Immature natural killer cell (primary cell): ENCODE measurements at regions not wholly inside any gene's neighbourhood (a gene's known extent, or its start where the extent isn't known, plus 50 kb on each side); places are given as distances from the start of the nearest gene placed in this dataset.
"Not testable (repeated sequence)": the region's sequence is repeated elsewhere in the genome, so short reads cannot be mapped to it uniquely, and the experiment has no call there.

Experiments used
- DNase-seq, 3 donors: peaks; one replicate each; pipeline ENCODE4 v3.0.0; 2022; ENCODE audit warnings: mixed read lengths in 1 of 3
- H3K27ac Mint-ChIP-seq, 6 donors: one replicate each; pipeline ENCODE4 v1.8.0; 2020; ENCODE audit warnings: mixed read lengths in 6 of 6, mild to moderate bottlenecking in 5 of 6, inconsistent platforms in 4 of 6, moderate library complexity in 3 of 6
- H3K27me3 Mint-ChIP-seq, 3 donors: one replicate each; pipeline ENCODE4 v1.8.0; 2020 to 2021; ENCODE audit warnings: low read depth in 3 of 3, mild to moderate bottlenecking in 3 of 3, mixed read lengths in 3 of 3, moderate library complexity in 3 of 3, inconsistent platforms in 1 of 3
- H3K36me3 Mint-ChIP-seq, 3 donors: one replicate each; pipeline ENCODE4 v1.8.0; 2020; ENCODE audit warnings: mixed read lengths in 3 of 3, inconsistent platforms in 2 of 3, mild to moderate bottlenecking in 2 of 3
- H3K4me1 Mint-ChIP-seq, 2 donors: one replicate each; pipeline ENCODE4 v1.8.0; 2020; ENCODE audit warnings: inconsistent platforms in 2 of 2, mild to moderate bottlenecking in 2 of 2, mixed read lengths in 2 of 2, moderate library complexity in 1 of 2
- H3K4me3 Mint-ChIP-seq, 5 donors: one replicate each; pipeline ENCODE4 v1.8.0; 2020; ENCODE audit warnings: mild to moderate bottlenecking in 5 of 5, mixed read lengths in 5 of 5, inconsistent platforms in 3 of 5, moderate library complexity in 3 of 5
- H3K9me3 Mint-ChIP-seq, 6 donors: one replicate each; pipeline ENCODE4 v1.8.0; 2020; ENCODE audit warnings: mild to moderate bottlenecking in 6 of 6, mixed read lengths in 6 of 6, inconsistent platforms in 4 of 6, moderate library complexity in 3 of 6

- Mint-ChIP-seq H3K4me3 (no peak overlapping the region), H3K27ac (no peak overlapping the region), H3K27me3 (no peaks in the 10 kb centered on the region), H3K4me1 (no peaks in the 10 kb centered on the region), H3K9me3 (peaks cover 3 to 27% (median 7%) of the 10 kb centered on the region in 6 donors), H3K36me3 (no peaks in the 10 kb centered on the region)
- no peak for DNase-seq
These were observed 88.7 kb upstream of the GRIK1 start for GRCh38 chr21:30028537-30028936.

- peaks cover 2 to 23% (median 7%) of the 10 kb centered on the region in 6 donors for H3K9me3 Mint-ChIP-seq
- H3K36me3 Mint-ChIP-seq = no peaks in the 10 kb centered on the region
- H3K4me3 Mint-ChIP-seq = no peak overlapping the region
- no peaks in the 10 kb centered on the region for H3K4me1 Mint-ChIP-seq
- H3K27me3 Mint-ChIP-seq = no peaks in the 10 kb centered on the region
- no peak overlapping the region for H3K27ac Mint-ChIP-seq
- DNase-seq = no peak
These were observed 88.2 kb upstream of the GRIK1 start for GRCh38 chr21:30027986-30028385.

GRCh38 chr21:30023056-30023455, 83.3 kb upstream of the GRIK1 start:
- H3K4me3 Mint-ChIP-seq, H3K27ac Mint-ChIP-seq, H3K36me3 Mint-ChIP-seq, DNase-seq, H3K4me1 Mint-ChIP-seq, H3K27me3 Mint-ChIP-seq: not testable (repeated sequence)
- H3K9me3 Mint-ChIP-seq = peaks cover 3 to 35% (median 14%) of the 10 kb centered on the region in 6 donors

GRCh38 chr21:30014886-30015285, 75.1 kb upstream of the GRIK1 start:
- Mint-ChIP-seq H3K27ac (no peak overlapping the region), H3K36me3 (no peaks in the 10 kb centered on the region), H3K27me3 (peaks cover 0 to 3% (median 0%) of the 10 kb centered on the region in 3 donors), H3K9me3 (peaks cover 6 to 32% (median 18%) of the 10 kb centered on the region in 6 donors), H3K4me1 (no peaks in the 10 kb centered on the region), H3K4me3 (no peak overlapping the region)
- no peak for DNase-seq

- Mint-ChIP-seq H3K9me3 (peaks cover 6 to 57% (median 19%) of the 10 kb centered on the region in 6 donors), H3K4me3 (no peak overlapping the region), H3K27ac (no peak overlapping the region), H3K27me3 (no peaks in the 10 kb centered on the region), H3K36me3 (no peaks in the 10 kb centered on the region), H3K4me1 (no peaks in the 10 kb centered on the region)
- no peak for DNase-seq
These were observed 51.8 kb upstream of the GRIK1 start for GRCh38 chr21:29991624-29992023.

GRCh38 chr21:29989634-29990234, 49.9 kb upstream of the GRIK1 start:
- no peak overlapping the region for H3K4me3 Mint-ChIP-seq
- H3K27me3 Mint-ChIP-seq = peaks cover 0 to 2% (median 0%) of the 10 kb centered on the region in 3 donors
- no peaks in the 10 kb centered on the region for H3K36me3 Mint-ChIP-seq
- H3K27ac Mint-ChIP-seq = no peak overlapping the region
- no peaks in the 10 kb centered on the region for H3K4me1 Mint-ChIP-seq
- no peak for DNase-seq
- H3K9me3 Mint-ChIP-seq = peaks cover 5 to 58% (median 19%) of the 10 kb centered on the region in 6 donors
